MCF 10A (cell line): ENCODE measurements at regions not wholly inside any gene's neighbourhood (a gene's known extent, or its start where the extent isn't known, plus 50 kb on each side); places are given as distances from the start of the nearest gene placed in this dataset.

Experiments
- BruUV-seq: library from RNA; stranded (reverse); fragments of 400-500 nt; replicated peaks from 2 replicates; lab custom pipeline; 2021; lab: Mats Ljungman, UMichigan
- CTCF ChIA-PET: fragments of 300-600 bp; sonication (Branson Sonifier 250); formaldehyde crosslinking; extraction: SDS; loops from one replicate; lab custom pipeline; 2021; ENCODE audit warnings: antibody characterized with exemption, inconsistent platforms; lab: Yijun Ruan, JAX
- POLR2A ChIA-PET: fragments of 300-600, 350-650 bp; sonication (Branson Sonifier 250); formaldehyde crosslinking; extraction: SDS; loops from one replicate; lab custom pipeline; 2020; ENCODE audit warnings: antibody characterized with exemption, inconsistent platforms; lab: Yijun Ruan, JAX
- DNase-seq: peaks from one replicate; pipeline ENCODE4 v3.0.0-alpha.2; 2018; ENCODE audit not compliant: unreplicated experiment
- H3K27ac Mint-ChIP-seq: one replicate; pipeline ENCODE4 v1.8.0; 2022; ENCODE audit warnings: mild to moderate bottlenecking, low read depth, mixed read lengths; ENCODE audit not compliant: unreplicated experiment
- H3K27me3 Mint-ChIP-seq: one replicate; pipeline ENCODE4 v1.8.0; 2022; ENCODE audit warnings: mixed read lengths; ENCODE audit not compliant: insufficient read depth, unreplicated experiment
- H3K36me3 Mint-ChIP-seq: one replicate; pipeline ENCODE4 v1.8.0; 2022; ENCODE audit warnings: mild to moderate bottlenecking, moderate library complexity, mixed read lengths; ENCODE audit not compliant: insufficient read depth, unreplicated experiment
- H3K4me1 Mint-ChIP-seq: one replicate; pipeline ENCODE4 v1.8.0; 2022; ENCODE audit warnings: mixed read lengths; ENCODE audit not compliant: insufficient read depth, unreplicated experiment
- H3K4me3 Mint-ChIP-seq: one replicate; pipeline ENCODE4 v1.8.0; 2022; ENCODE audit warnings: mild to moderate bottlenecking, moderate library complexity, mixed read lengths; ENCODE audit not compliant: unreplicated experiment
- H3K9me3 Mint-ChIP-seq: one replicate; pipeline ENCODE4 v1.8.0; 2022; ENCODE audit warnings: mixed read lengths; ENCODE audit not compliant: unreplicated experiment
- CTCF ChIP-seq: fragments of 200-600 bp; IDR thresholded peaks from one replicate; pipeline ENCODE4 v1.8.0; 2022; ENCODE audit warnings: antibody characterized with exemption, mild to moderate bottlenecking; ENCODE audit not compliant: unreplicated experiment
- intact Hi-C: fragments of 100-400 bp; cut with micrococcal nuclease; formaldehyde crosslinking; loops from 2 replicates; pipeline ENCODE4 v1.14.1; 2022

- Mint-ChIP-seq H3K4me1 (peaks cover 6% of the 10 kb centered on the region), H3K27me3 (no peaks in the 10 kb centered on the region), H3K4me3 (no peak overlapping the region), H3K36me3 (no peaks in the 10 kb centered on the region), H3K27ac (peak overlapping the region; percentile 13), H3K9me3 (no peaks in the 10 kb centered on the region)
- ChIA-PET CTCF (interaction anchor here (0.5 to 0.6 kb wide), 2 partner anchors 341 to 1209 kb away, joined by 3 read pairs; no protein-coding TSS in a partner anchor), POLR2A (no interaction called here)
- peak; percentile 25 for DNase-seq
- no peak for TF ChIP-seq CTCF
- intact Hi-C loops: no loop called here
- no TSS peak for BruUV-seq
Measured at GRCh38 chr13:104592127-104592526, 1525.9 kb upstream of the SLC10A2 start.

DNA sequence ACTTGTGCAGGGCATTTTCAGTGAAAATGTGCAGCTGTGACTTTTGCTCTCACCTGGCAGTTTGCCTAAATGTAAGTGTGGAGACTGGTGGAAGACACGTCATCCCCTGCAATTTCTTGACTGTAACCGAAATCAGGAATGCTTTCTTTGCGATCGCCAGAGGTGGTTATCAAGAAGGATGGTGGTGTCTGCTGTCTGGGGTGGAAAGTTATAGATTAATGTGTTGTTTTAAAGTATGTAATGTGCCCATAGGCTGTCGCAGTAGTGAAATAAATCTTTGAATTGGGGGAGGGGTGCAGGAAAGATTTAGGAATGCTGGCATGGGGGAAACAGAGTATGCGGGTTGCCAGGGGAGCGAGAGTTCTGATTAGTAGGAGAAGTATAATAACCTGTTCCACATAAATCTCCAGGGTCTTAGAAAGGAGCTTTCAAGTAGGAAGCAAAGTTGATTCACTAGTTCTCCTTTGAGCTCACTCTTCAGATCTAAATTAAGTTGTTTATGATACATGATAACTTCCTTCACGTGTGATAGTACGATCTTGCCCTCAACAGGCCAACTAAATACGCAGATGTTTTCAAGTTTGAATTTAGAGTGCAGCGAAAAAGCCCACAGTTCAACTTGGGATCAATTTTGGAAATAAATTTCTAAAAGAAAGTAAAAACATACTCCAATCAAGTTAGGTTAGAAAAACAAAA, 1520.0 kb upstream of the SLC10A2 start:
- intact Hi-C loops: no loop called here
- BruUV-seq: no TSS peak
- Mint-ChIP-seq H3K4me1 (no peaks in the 10 kb centered on the region), H3K27ac (no peak overlapping the region), H3K9me3 (no peaks in the 10 kb centered on the region), H3K27me3 (no peaks in the 10 kb centered on the region), H3K36me3 (no peaks in the 10 kb centered on the region), H3K4me3 (no peak overlapping the region)
- ChIA-PET CTCF (interaction anchor here (0.6 kb wide), 1 partner anchor 1209 kb away, joined by 4 read pairs; no protein-coding TSS in a partner anchor), POLR2A (interaction anchor here (0.6 kb wide), 1 partner anchor 164 kb away, joined by 3 read pairs; no protein-coding TSS in a partner anchor)
- TF ChIP-seq CTCF: no peak
- DNase-seq: peak; percentile 44

- no TSS peak for BruUV-seq
- POLR2A ChIA-PET: no interaction called here
- Mint-ChIP-seq H3K9me3 (no peaks in the 10 kb centered on the region), H3K27ac (no peak overlapping the region), H3K36me3 (no peaks in the 10 kb centered on the region), H3K27me3 (no peaks in the 10 kb centered on the region), H3K4me1 (no peaks in the 10 kb centered on the region), H3K4me3 (no peak overlapping the region)
- TF ChIP-seq CTCF: no peak
- intact Hi-C loops: no loop called here
- no peak for DNase-seq
- CTCF ChIA-PET: no interaction called here
Measured at GRCh38 chr13:104584481-104584880, 1518.3 kb upstream of the SLC10A2 start.

GRCh38 chr13:104580931-104581330, 1514.7 kb upstream of the SLC10A2 start:
- no peaks in the 10 kb centered on the region for H3K36me3 Mint-ChIP-seq
- ChIA-PET CTCF (interaction anchor here (0.6 to 1.1 kb wide), 2 partner anchors 8 to 262 kb away, joined by 3 to 4 read pairs; no protein-coding TSS in a partner anchor), POLR2A (no interaction called here)
- no peaks in the 10 kb centered on the region for H3K9me3 Mint-ChIP-seq
- H3K27me3 Mint-ChIP-seq: no peaks in the 10 kb centered on the region
- no peak overlapping the region for H3K4me3 Mint-ChIP-seq
- no TSS peak for BruUV-seq
- H3K4me1 Mint-ChIP-seq: no peaks in the 10 kb centered on the region
- intact Hi-C loops: no loop called here
- no peak overlapping the region for H3K27ac Mint-ChIP-seq
- TF ChIP-seq CTCF: no peak
- DNase-seq: no peak
